Heart right ventricle (tissue), 16 donors: ENCODE measurements at regions not wholly inside any gene's neighbourhood (a gene's known extent, or its start where the extent isn't known, plus 50 kb on each side); places are given as distances from the start of the nearest gene placed in this dataset.

ENCODE experiments used
- ATAC-seq, 8 donors: fragments of 200-7000 bp; cut with Tn5 transposase; one replicate each; pipeline ENCODE4 v1.9.1; 2020; ENCODE audit warnings: mild to moderate bottlenecking in 8 of 8, moderate library complexity in 8 of 8, moderate number of reproducible peaks in 1 of 8
- DNase-seq, 2 donors: peaks; one replicate each; pipeline ENCODE4 v3.0.0-alpha.2; 2020
- H3K27ac ChIP-seq, 10 donors: fragments of 200-600 bp; sonication (generic) in 2 of 10; one replicate each; pipeline versions ENCODE4 v1.5.0 to v1.8.0; 2020 to 2022; ENCODE audit warnings: mild to moderate bottlenecking in 3 of 10
- H3K27me3 ChIP-seq, 7 donors: fragments of 200-600 bp; one replicate each; pipeline ENCODE4 v1.8.0; 2021 to 2022; ENCODE audit warnings: mild to moderate bottlenecking in 2 of 7
- H3K36me3 ChIP-seq, 9 donors: fragments of 200-600 bp; sonication (generic) in 1 of 9; one replicate each; pipeline versions ENCODE4 v1.5.0 to v1.8.0; 2020 to 2022; ENCODE audit warnings: mild to moderate bottlenecking in 2 of 9
- H3K4me1 ChIP-seq, 9 donors: fragments of 200-600 bp; sonication (generic) in 1 of 9; one replicate each; pipeline versions ENCODE4 v1.5.0 to v1.8.0; 2020 to 2022; ENCODE audit warnings: mild to moderate bottlenecking in 4 of 9
- H3K4me3 ChIP-seq, 10 donors: fragments of 200-600 bp; sonication (generic) in 2 of 10; one replicate each; pipeline versions ENCODE4 v1.5.0 to v1.8.0; 2020 to 2022; ENCODE audit warnings: mild to moderate bottlenecking in 7 of 10, moderate library complexity in 2 of 10
- H3K9me3 ChIP-seq, 11 donors: fragments of 200-600 bp in 10 of 11; sonication (generic) in 2 of 11; one replicate each; pipeline versions ENCODE4 v1.5.0 to v1.8.0; 2013 to 2022; ENCODE audit warnings: mild to moderate bottlenecking in 2 of 11, control low read depth in 1 of 11, moderate library complexity in 1 of 11
- CTCF ChIP-seq, 9 donors: fragments of 200-600 bp; sonication (generic) in 2 of 9; IDR thresholded peaks; one replicate each; pipeline versions ENCODE4 v1.5.0 to v1.8.0; 2021 to 2022; ENCODE audit warnings: antibody characterized with exemption in 9 of 9, mild to moderate bottlenecking in 5 of 9, moderate library complexity in 1 of 9
- WGBS, 2 donors: extraction: QIAGEN DNeasy Blood & Tissue Kit; methylation state at CpG; one replicate each; pipeline ENCODE4 v1.1.7; 2013; ENCODE audit warnings: inconsistent platforms in 1 of 2; 5-methylcytosine and 5-hydroxymethylcytosine counted together
- intact Hi-C, 10 donors: fragments of 100-400 bp; cut with DNase I; formaldehyde crosslinking; loops; one replicate each; pipeline versions ENCODE4 v1.11.1 to v1.14.2; 2022
- donor health status: Arrhythmogenic right ventricular cardiomyopathy.
- donor health status: ischemic (EF 13 %, LVEDD 7.1; RV severe dilation, severe dysfunction).
- donor health status: healthy with polysubstance abuse.
- donor health status: DM: no; HTN: yes; CAD: no.
- donor health status: DM: no; HTN: no; CAD: no.
- donor health status: ischemic (EF 25% LVEDD 6.9; RV normal size, moderate dysfunction).
- donor health status: ischemic (EF 25% LVEDD 5.7; RV mildly dilated, moderate dysfunction).
- donor health status: healthy.
- donor health status: DM: yes; HTN: yes; CAD: no.
- donor health status: Ischemic cardiomyopathy.
- donor health status: ischemic (EF 35%, LVEDD 5.7; RV mildly dilated, moderate dysfunction).
- donor health status: nonischemic (EF 11% LVEDD 7.7; RV severe dilation, severe dysfunction).
- donor health status: DM: yes; HTN: yes; CAD: no.
- donor health status: PGD.
- donor health status: ischemic (EF 29% LVEDD 5.4; RV normal size, mild dysfunction).
- donor health status: nonischemic (EF 23%, LVEDD 6.1; RV moderate dilation, normal function).

DNA sequence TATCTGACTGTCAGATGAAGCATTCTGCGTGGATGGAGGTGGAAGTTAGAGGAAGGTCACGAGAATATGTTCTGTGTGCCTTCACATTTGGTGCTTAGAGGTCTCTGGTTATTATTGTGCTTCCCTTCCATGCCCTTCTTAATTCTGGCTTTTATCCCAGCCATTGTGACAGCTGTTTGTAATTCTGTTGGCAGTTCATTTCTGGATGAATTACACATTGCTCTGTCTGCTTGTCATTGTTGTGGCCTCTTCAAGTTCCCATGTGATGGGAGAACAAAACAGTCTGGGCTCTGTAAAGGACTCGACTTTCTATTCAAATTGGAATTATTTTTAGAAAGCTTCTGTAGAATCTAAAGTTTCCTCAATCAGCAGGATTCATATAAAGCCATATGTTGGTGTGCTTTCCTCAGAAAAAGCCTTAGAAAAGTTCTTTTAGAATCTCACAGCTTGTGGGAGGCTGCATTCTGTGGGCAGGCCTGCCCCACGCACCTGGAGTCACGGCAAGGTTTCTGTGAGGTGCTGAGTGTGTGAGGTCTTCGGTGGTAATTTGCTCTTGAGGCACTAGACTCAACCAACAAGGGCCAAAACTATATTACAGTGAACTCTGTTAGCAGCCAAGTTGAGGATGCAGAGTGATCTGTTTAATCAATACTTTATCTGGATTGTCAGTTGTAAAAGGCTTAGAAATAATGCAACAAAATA is 397.4 kb upstream of the AZI2 start:
- TF ChIP-seq CTCF (IDR thresholded peaks at IDR 0.05) = no peak
- 32 to 40% methylated on average over 6 of the region's 6 CpGs for whole genome bisulfite sequencing, 2 donors
- DNase-seq (peak in 1 of 2 donors; percentile 38), ATAC-seq (peak; percentile 86 to 97 (median 93))
- H3K36me3 ChIP-seq = no peaks in the 10 kb centered on the region
- peaks cover 0 to 34% (median 17%) of the 10 kb centered on the region in 9 donors for H3K4me1 ChIP-seq
- H3K27me3 ChIP-seq = no peaks in the 10 kb centered on the region
- peaks cover 0 to 20% (median 7%) of the 10 kb centered on the region in 11 donors for H3K9me3 ChIP-seq
- peak overlapping the region; percentile 46 to 88 (median 82) for H3K27ac ChIP-seq
- H3K4me3 ChIP-seq = no peak overlapping the region
- intact Hi-C loops = no loop called here

DNA sequence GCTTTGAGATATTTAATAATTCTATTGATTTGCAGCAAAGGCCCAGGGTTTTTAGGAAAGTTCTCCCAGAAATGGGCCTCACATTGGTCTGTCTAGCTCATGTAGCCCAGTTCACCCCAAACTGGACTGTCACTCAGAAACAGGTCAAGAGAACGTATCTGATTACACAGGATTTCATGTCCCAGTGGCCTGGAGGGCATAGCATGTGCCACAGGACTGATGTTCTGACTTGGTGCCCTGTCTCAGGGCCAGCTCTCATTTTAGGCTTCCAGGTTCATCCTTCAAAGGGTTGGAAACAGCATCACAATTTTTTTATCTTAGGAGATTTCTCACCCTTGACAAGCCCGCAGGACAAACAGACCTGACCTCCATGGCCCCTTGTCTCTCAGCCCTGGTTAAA is 398.4 kb upstream of the AZI2 start:
- ATAC-seq (no peak), DNase-seq (no peak)
- H3K9me3 ChIP-seq = peaks cover 0 to 29% (median 7%) of the 10 kb centered on the region in 11 donors
- H3K4me1 ChIP-seq = peaks cover 0 to 34% (median 17%) of the 10 kb centered on the region in 9 donors
- H3K27me3 ChIP-seq = no peaks in the 10 kb centered on the region
- no peaks in the 10 kb centered on the region for H3K36me3 ChIP-seq
- no peak for TF ChIP-seq CTCF (IDR thresholded peaks at IDR 0.05)
- WGBS, 2 donors = 68 to 79% methylated on average over 2 of the region's 2 CpGs
- H3K27ac ChIP-seq = peak overlapping the region in 9 of 10 donors; percentile 75 to 88 (median 84)
- H3K4me3 ChIP-seq = no peak overlapping the region
- intact Hi-C loops = no loop called here

- DNase-seq (no peak), ATAC-seq (no peak)
- WGBS, 2 donors = 92% methylated on average over 2 of the region's 2 CpGs
- Histone ChIP-seq H3K4me3 (no peak overlapping the region), H3K9me3 (peaks cover 0 to 34% (median 7%) of the 10 kb centered on the region in 11 donors), H3K36me3 (no peaks in the 10 kb centered on the region), H3K27me3 (no peaks in the 10 kb centered on the region), H3K27ac (no peak overlapping the region), H3K4me1 (peaks cover 0 to 3% (median 0%) of the 10 kb centered on the region in 9 donors)
- TF ChIP-seq CTCF (IDR thresholded peaks at IDR 0.05) = no peak
- intact Hi-C loops = no loop called here
Measured at GRCh38 chr3:28751864-28752263, 403.2 kb upstream of the AZI2 start.

DNA sequence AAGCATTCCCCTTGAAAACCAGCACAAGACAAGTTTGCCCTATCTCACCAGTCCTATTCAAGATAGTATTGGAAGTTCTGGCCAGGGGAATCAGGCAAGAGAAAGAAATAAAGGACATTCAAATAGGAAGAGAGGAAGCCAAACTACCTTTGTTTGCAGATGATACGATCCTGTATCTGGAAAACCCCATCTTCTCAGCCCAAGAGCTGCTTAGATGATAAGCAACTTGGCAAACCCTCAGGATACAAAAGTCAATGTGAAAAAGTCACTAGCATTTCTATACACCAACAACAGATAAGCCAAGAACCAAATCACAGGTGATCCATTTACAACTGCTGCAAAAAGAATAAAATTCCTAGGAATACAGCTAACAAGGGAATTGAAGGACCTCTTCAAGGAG is 403.7 kb upstream of the AZI2 start:
- no peak overlapping the region for H3K4me3 ChIP-seq
- no peak for TF ChIP-seq CTCF (IDR thresholded peaks at IDR 0.05)
- peaks cover 0 to 34% (median 7%) of the 10 kb centered on the region in 11 donors for H3K9me3 ChIP-seq
- H3K27me3 ChIP-seq = no peaks in the 10 kb centered on the region
- 66 to 86% methylated on average over 1 of the region's 1 CpG for WGBS, 2 donors
- DNase-seq (no peak), ATAC-seq (no peak)
- no peak overlapping the region for H3K27ac ChIP-seq
- no peaks in the 10 kb centered on the region for H3K36me3 ChIP-seq
- intact Hi-C loops = no loop called here
- H3K4me1 ChIP-seq = peaks cover 0 to 2% (median 0%) of the 10 kb centered on the region in 9 donors
